NCI-H2196 (cell line): ENCODE measurements at regions not wholly inside any gene's neighbourhood (a gene's known extent, or its start where the extent isn't known, plus 50 kb on each side); places are given as distances from the start of the nearest gene placed in this dataset.
"Not testable (repeated sequence)": the region's sequence is repeated elsewhere in the genome, so short reads cannot be mapped to it uniquely, and the experiment has no call there.

Experiments
- DNase-seq: peaks from one replicate; lab custom pipeline; 2025; ENCODE audit not compliant: unreplicated experiment; lab: John Stamatoyannopoulos, UW

DNA sequence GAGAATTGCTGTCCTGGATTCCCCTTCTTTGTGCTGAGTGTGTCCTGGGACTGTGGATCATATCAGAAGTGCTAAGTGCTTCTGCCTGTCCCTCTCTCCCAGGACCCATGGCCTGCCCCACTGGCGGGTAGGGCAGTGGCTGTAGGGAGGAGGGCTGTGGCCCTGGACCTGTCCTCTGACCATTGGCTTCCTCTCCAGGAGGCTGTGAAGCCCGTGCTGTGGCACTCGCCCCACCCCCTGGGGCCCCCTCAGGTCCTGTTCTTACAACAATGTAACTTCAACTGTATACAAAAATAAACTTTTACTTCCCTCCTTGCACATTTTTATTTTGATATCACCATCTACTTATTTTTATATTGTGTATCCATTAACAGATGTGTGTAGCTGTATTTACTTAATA lies 743.8 kb upstream of the CDH8 start:
- DNase-seq, result not testable (repeated sequence)

DNA sequence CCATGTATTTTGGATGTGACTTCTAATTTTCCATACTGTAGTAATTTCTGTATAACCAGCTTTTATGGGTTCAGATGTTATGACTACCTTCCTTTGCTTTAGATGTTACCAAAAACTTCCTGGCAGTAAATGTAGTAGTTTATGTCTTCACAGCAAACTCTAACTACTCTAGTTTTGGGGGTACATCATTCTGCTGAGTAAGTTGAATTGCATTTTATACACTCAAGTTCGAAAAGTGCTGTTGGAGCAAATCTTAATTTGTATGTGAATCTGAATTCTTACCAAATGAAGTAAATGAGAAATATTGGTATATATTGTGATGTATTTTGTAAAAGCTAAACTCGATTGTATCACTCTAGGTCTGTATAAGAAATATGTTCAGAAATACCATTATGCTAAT lies 728.3 kb upstream of the CDH8 start:
- DNase-seq, result no peak

DNA sequence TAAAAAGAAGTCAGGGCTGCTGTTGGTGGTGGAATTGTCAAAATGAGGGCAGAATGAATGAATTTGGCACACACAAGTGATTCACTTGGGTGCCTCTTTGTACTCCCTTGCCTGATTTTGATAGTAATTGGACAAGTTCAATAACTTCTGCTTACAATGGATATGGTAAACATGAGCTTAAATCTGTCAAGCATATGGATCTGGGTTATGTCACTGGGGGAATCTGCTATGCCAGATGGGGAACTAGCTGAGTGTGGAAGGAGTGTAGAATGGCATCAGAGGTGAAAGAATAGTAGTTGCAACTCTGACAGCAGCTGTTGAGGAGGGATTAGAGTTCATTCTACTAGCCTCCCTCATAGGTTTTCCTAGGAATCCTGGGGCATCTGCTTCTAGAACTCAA lies 724.2 kb upstream of the CDH8 start:
- DNase-seq, result no peak

DNA sequence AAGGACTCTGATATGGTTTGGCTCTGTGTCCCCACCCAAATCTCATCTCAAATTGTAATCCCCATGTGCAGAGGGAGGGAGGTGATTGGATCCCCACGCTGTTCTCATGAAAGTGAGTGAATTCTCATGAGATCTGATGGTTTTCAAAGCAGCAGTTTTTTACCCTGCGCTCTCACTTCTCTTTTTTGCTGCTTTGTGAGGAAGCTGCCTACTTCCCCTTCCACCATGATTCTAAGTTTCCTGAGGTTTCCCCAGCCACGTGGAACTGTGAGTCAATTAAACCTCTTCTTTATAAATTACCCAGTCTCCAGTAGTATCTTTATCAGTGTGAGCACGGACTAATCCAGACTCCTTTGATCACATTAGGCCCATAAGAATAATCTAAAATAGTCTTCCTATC lies 719.7 kb upstream of the CDH8 start:
- no peak for DNase-seq

DNA sequence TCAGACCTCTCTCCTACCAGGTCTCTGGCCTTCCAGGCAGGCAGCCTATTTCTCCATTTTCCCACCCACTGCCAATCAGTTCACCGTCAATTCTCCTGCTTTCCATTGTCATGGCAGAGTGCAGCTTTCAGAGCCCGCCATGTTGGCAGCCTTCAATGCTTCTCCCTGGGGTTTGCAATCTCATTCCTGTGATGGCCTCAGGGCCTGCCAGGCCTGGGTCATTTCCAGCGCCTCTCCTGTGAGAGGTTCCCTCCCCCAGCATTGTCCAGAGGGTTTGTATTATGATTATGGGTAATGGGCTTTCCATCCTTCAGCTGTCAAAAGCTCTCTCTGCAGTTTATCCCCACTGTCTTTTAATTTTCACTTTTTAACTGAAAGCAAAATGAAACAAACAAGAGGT lies 716.6 kb upstream of the CDH8 start:
- DNase-seq, result no peak

DNA sequence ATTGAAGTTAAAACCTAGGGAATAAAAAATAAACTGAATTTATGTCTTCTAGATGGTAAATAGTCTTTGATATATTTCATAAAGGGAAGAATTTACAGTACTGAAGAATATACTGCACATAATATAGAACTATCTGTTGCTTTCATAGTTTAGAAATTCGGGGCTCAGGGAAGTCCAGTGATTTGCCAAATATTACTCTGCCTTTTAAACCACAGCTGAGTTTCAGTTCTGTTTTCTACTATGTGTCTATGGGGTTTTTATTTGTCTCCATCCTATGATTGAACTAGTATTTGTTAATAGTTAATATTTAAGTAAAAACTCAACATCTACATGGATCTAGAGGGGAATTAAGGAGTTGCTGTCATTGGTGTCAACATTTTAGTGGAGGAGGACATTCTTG lies 715.0 kb upstream of the CDH8 start:
- DNase-seq, result no peak

DNA sequence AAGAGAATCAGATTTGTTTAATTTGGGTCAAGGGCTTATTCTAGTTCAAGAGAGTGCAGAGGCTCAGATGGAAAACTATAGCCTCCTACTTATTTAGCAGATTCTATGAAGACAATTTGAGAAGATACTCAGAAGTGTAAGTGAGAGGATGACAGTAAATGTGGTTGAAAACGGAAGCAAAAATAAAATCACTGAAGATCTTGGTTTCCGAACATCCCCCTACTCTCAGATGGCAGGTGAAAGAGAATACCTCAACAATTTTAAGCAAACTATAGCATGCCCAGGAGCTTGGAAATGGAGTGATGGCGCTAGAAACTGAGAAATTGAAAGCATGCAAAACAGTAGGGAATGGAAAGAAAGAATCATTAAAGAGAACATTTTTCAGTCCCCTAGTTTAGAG lies 705.5 kb upstream of the CDH8 start:
- DNase-seq, result no peak

DNA sequence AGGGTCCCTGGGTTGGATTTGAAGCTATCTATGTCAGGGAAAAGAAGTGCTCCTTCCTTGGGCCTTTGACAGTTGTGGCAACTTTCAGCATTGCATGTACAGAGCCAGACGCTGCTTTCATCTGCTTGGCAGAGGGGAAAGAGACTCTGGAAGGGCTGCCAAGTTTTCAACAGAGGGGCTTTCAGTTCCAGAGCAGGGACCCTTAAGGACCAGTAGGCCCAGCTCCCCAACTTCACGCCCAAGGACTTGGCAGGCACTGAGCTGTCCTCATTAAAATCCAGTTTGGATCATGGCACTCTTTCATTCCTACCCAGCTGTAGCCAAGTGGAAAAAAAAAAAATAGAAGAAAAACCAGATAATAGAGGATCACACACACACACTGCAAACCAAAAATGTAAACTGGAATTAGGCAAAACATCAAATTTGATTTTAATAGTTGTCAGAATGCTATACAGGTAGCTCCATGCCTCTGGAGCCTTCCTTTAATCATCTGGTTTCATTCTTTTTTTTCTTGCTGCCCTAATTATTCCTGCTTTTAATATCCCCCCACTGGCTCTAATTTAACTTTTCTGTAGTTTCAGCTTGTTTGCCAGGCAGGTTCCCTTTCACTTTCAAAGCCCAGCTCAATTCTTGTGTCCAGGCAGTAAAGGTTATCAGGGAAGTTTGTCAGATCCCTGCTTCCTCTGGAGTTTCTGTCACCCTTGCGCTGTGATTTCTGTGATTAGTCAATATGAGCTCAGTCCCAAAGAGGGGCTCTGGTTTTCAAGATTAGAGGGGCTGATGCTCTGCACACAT lies 702.6 kb upstream of the CDH8 start:
- no peak for DNase-seq

DNA sequence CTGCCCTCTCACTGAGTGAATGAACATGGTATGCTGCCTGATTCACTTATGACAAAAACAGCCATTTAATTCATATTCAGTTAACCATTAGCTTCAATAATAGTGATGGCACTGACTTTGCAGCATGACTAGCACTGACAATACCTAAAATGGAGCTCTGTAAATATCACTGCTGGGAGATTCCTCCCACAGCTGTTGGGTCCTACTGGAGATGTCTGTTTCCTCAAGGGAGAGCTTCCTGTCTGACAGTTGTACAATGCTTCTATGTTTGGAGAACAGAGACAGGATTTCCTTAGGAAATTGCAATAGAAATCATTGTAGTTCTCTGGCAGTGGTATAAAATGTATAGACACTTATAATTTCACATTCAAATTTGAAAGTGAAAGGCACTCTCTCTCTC lies 695.9 kb upstream of the CDH8 start:
- no peak for DNase-seq

DNA sequence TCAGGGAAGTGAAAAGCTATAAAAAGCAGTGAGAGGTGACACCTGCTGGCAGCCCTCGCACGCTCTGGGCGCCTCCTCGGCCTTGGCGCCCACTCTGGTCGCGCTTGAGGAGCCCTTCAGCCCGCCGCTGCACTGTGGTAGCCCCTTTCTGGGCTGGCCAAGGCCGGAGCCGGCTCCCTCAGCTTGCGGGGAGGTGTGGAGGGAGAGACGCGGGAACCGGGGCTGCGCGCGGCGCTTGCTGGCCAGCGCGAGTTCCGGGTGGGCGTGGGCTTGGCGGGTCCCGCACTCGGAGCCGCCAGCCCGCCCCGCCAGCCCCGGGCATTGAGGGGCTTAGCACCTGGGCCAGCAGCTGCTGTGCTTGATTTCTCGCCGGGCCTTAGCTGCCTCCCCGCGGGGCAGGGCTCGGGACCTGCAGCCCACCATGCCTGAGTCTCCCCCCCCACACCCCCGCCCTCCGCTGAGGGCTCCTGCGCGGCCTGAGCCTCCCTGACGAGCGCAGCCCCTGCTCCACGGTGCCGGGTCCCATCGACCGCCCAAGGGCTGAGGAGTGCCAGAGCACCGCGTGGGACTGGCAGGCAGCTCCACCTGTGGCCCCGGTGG lies 688.5 kb upstream of the CDH8 start:
- not testable (repeated sequence) for DNase-seq

DNA sequence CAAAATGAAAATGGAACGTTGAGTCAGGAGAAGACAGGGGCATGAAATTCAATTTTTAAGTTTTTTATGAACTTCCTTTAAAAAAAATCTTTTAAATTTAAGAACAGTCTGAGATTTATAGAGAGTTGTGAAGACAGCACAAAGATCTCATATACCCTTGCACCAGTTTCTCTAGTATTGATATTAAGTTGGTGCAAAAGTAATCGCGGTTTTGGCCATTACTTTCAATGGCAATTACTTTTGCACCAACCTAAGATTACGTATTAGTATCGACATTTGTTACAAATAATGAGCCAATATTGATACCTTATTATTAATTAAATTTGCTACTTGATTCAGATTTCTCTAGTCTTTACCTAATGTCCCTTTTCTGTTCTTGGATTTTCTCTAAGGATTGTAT lies 684.4 kb upstream of the CDH8 start:
- no peak for DNase-seq

DNA sequence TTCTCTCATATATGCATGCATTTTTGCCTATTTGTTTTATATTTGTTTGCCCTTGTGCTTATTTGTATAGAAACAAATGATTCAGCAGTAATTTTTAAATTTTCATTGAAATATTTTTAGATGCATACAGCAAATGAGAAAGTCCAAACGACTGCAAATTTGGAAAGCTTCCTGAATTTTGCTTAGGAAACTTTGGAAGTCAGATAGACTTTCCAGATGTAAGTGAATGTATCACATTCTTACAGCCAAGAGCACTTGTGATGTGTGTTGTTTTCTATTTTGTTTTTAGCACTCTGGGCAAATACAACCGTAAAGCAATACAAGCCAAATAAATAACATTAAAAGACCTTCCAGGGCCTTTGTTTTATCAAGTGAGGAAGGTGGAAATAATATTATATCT lies 680.8 kb upstream of the CDH8 start:
- no peak for DNase-seq

DNA sequence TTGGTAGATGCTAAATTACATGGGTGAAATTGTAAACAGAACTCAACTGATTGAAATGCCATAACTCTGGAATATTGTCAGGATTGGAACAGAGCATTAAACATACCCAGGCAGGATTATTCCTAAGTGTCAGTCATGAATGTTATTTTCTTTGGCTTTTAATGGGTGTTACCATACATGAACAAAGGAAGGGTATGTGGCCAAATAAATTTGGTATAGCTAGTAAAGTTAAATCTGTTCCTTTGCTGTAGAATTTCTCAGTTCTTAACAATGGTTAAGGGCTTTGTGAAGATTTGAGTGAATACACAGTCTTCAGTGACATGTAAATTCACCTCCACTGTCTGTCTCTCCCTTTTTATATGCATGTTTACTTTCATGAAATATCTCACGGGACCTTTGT lies 679.5 kb upstream of the CDH8 start:
- DNase-seq, result no peak

DNA sequence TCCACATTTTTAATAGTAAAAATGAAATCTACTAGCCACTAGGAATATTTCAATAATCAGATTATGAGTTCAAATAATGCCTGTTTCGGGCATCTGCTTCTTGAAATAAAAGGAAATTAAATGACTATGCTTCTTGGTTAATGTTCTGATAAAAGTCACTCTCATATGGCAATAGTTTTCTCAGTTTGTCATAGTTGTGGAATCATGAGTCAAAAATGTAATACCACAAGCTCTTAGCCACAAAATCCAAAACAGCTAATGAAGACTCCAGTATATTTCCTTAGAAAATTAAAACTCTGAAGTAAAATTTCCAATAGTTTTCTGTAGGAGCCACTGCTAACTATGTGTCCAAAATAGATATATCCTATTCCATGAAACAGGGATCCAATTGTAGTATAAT lies 676.3 kb upstream of the CDH8 start:
- no peak for DNase-seq

DNA sequence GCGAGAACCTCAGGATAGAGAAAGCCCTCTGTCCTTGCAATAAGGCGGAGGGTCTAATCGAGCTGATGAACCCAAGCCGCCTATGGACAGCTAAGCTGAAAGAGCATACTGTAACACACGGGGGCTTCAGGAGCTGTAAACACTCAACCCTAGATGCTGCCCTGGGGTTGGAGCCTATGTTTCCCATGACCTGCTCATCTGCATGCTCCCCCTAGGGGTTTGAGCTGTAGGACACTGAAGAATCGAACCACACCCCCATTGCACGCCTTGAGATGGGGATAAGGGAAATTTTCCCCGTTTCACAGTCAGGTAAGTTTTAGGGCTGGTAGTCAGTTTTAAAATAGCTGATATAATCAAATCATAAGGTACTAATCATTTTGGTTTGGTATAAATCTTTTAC lies 675.6 kb upstream of the CDH8 start:
- no peak for DNase-seq

DNA sequence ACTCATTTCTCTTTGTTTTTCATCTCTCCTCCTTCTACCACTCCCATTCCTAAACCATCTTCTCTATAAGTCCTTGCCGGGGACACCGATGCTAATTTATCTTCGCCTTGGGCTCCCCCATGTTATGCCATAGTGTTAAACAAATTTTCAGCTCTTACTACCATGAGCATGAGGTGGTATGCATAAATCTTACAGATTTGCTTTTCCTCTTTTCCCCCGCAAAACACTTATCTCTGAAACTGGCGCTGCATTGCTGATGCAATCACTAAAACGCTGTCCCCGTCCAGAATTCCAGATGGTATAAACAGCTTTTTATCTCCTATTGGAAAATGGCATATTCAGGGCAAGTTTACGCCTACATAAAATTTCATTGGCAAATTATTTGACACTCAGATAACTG lies 673.6 kb upstream of the CDH8 start:
- DNase-seq, result no peak

DNA sequence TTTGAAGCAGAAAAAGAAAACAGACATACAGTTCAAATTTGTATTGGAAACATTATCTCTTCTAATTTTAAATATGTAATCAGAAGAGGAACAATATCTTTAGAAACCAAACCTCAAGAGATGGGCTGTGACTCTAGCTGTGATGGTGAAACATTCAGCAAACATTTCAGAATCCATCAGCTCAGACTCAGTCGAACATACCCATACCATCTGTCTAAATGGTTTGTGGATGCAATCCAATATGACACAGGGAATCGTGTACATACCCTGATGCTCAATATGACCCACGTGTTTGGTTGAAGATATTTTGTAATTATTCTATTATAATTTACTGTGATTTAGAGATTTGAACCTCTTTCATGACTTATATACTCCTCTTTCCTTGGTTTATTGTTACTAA lies 665.2 kb upstream of the CDH8 start:
- DNase-seq, result no peak

DNA sequence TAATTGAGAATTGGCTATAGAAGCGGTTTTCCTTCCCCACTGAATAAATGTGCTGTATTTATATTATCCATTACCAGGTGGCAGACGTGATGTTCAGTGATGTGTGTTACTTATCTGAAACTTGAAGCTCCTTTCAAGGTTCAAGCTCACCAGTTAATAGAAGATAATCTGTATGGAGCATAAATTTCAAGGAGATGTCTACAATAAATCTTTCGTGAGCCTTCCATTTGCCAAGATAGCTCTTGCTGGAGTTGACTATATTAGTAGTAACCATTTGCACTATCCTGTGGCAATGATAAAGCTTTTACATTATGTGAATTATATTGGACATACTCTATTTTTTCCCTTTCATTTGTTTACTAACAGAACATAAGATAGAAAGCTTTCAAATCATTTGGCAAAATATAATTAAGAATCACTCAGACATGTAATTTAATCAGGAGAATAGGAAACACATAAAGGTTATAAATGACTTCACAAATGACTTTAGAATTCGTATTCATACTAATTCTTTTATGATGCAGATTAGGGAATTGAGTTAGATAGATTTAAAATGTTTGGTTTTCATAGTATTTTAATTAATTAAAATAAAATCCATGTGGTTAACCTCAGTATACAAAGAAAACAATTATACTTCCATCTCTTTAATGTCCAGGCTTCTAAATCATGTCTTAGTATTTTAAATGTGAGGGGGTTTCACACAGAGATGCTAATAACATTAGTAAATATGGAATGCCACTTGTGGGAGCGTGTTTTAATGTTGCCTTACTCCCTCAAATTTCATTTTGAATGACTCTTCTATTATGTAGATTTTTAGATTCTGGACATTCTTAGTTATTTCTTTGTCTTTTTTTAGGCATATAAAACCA lies 664.4 kb upstream of the CDH8 start:
- DNase-seq, result no peak

DNA sequence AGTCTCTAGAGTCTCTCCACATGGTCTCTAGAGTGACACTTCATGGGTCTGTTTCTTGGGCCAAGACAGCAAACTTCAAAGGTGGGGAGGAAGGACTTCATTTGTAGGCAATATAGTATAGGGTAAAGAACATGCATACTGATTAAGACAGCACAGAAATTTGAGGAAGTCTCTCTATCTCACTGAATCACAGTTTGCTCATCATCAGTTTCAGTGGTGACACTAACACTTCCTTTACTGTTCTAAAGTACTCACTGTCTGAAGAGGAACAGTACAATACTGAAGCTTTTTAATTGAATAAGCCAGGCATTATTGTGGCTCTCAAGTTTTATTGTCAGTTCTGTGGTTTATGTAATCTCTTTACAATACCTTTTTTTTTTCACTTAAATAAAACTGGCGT lies 656.4 kb upstream of the CDH8 start:
- no peak for DNase-seq

DNA sequence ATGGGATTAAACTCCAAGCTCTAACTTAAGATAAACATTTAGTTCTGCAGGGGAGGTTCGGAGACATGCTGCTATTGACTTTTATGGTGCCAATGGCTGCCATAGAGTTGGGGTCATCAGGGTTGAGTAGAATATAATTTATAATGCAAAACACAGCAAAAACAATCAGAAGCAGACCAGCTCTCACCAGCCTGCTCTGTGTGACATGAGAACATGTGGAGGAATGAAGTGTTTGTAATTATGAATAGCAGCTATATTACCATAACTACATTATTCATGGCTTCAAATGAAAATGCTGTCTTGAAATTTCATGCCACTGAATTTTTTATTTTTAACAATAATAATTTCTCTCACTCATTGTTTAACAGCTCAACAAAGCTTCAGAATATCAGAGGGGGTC lies 645.6 kb upstream of the CDH8 start:
- DNase-seq, result no peak

DNA sequence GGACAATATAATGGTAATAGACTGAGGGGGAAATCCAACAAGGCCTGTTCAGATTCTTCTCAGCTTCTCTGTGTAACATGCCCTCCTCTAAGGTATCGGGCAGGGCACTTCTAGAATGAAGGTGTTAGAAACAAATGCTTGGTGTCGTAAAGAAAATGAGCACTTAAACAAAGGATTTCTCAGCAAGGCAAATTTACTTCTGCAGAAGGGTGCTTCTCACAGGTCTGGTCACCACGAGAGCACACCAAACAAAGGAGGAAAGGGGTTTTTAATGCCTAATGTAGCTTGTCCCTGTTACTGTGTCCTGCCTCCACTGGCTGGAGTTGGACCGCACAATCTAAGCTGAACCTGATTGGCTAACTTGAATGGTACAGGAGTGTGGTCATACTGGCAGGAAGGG lies 642.6 kb upstream of the CDH8 start:
- no peak for DNase-seq

DNA sequence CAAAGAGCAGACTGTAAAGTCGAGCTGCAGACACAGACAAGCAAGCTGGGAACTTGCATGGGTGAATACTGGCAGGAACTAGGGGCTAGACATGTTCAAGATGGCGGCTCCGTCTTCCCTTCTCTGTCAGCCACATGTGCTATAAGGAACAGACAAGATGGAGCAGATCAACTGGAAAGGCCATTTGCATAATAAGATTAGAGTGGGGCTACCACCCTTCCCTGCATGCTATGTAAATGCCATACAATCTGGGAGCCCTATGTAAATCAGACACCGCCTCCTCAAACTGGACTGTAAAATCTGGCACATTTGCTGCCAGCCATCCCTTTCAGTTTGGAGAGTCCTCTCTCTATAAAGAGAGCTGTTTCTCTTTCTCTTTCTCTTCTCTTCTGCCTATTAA lies 640.1 kb upstream of the CDH8 start:
- DNase-seq, result no peak
